ENCODE measurements at regions not wholly inside any gene's neighbourhood (a gene's known extent, or its start where the extent isn't known, plus 50 kb on each side); places are given as distances from the start of the nearest gene placed in this dataset.
"Not testable (repeated sequence)": the region's sequence is repeated elsewhere in the genome, so short reads cannot be mapped to it uniquely, and the experiment has no call there.

DNA sequence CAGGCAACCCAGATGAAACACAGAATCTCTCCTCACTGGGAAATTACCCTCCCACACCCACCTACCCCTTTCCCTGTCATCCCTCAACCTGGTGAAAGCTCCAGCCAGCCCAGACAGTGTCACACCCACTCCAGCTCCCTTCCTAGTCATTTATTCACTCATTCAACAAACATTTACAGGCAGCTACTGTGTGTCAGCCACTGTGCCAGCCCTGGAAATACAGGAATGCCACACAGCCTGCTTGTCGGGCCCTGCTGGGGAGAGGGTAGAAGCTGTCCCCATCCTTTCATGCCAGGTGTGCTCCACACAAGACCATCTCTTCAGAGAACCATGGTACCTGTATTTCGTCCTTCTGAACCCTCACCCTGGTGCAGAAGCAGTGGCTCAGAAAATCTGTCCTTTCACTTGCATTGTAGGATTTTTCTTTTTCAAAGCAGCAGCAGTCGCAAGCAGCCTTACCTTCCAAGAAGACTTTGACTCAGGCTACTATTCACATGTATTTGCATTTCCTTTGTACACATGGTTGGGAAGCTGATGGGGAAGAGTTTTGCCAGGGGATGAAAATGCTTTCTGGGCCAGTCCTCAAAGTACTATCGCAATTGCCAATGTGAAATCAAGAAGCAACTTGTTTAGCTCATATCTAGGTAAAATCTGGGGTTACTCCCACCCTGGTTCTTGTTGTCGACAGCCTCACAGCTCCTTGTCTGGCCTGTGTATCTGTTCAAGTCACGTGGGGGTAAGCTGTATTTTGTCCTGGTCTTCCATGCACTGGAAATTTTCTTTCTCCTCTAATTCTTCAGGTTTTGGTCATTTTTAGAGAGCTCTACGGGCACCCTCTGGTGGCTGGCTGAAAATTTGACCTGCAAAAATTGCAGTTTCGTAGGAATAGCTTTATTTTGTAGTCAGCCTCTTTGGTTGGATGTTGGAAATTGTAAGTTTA lies 147.4 kb upstream of the EGLN3 start:
- peak in 1 of 2 experiments; percentile 10 for DNase-seq (ENCODE audit: low read depth in 2 of 2)

- DNase-seq (ENCODE audit: low read depth in 2 of 2): no peak
Observed at GRCh38 chr14:34097644-34098043, 146.8 kb upstream of the EGLN3 start.

DNA sequence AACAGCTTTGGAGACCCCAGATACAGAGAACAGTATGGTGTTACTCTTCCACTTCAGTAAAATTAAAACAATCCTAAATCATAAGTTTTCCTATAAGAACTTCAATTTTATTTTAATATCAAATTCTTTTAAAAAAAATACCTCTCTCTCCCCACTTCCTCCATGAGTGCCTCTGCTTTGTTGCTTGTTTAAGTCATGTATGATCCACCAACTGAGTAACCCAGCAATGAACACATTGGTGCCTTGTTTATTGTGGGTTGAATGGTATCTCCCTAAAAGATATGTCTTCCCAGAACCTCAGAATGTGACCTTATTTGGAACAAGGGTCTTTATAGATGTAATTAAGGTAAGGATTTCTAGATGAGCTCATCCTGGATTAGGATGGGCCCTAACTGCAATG lies 143.5 kb upstream of the EGLN3 start:
- no peak for DNase-seq (ENCODE audit: low read depth in 2 of 2)

DNA sequence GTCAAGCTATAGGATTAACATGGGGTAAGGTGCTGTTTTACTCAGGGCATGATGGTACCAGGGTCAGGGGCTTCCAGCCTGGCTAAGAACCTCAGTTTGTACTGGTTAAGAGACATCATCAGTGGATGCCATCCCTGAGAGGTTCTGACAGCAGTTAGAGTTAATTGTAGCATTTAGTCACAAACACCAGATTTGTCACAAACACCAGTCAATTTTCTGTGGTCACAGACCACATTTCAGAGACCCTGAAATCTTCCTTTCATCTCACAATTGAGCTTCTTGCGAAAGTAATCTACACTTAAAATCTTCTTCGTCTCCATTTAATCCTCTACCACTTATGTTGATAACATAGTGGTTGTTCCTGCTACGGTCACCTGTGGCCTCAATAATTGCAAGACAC lies 143.0 kb upstream of the EGLN3 start:
- DNase-seq (ENCODE audit: low read depth in 2 of 2): no peak

- no peak for DNase-seq (ENCODE audit: low read depth in 2 of 2)
Observed at GRCh38 chr14:34090451-34090850, 139.6 kb upstream of the EGLN3 start.

- no peak for DNase-seq (ENCODE audit: low read depth in 2 of 2)
Observed at GRCh38 chr14:34088914-34089313, 138.0 kb upstream of the EGLN3 start.

DNA sequence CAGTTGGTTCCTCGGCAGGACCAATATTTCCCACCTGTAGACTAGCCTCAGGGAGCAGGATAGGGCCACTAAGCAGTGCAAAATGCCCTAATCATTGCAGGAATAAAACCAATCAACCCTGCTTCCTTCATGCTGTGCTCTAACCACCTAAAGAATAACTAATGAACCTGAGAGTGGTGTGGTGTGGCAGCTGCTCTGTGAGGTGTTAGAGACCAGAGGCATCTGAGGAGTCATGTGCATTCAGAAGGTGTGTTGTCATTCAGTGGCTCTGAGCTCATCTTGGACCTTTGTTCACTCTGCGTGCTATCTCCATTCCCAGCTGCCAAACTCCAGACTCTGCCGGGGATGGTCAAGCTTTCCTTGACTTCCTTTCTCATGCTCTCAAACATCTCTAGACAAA lies 136.7 kb upstream of the EGLN3 start:
- no peak for DNase-seq (ENCODE audit: low read depth in 2 of 2)

- no peak for DNase-seq (ENCODE audit: low read depth in 2 of 2)
Observed at GRCh38 chr14:34086223-34086757, 135.4 kb upstream of the EGLN3 start.

DNA sequence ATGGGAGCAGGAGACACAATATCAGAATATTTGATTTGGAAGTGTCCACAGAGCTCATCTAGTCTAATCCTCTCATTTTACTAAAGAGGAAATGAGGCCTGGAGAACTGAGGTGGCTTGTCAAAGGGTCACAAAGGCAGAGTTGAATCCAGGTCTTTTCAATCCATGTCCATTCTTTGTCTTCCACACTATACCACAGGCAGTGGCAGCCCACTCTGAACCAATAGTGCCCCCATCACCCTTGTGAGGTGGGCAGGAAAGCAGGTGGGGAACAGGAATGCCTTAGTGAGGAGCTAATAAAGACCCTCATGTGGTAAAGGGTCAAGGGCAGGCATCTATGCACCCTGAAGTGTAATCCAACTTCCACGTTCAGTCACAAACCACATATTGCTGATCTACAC lies 134.8 kb upstream of the EGLN3 start:
- DNase-seq (ENCODE audit: low read depth in 2 of 2): no peak

- no peak for DNase-seq (ENCODE audit: low read depth in 2 of 2)
Observed at GRCh38 chr14:34081576-34082136, 130.8 kb upstream of the EGLN3 start.

- DNase-seq (ENCODE audit: low read depth in 2 of 2): no peak
Observed at GRCh38 chr14:34081101-34081575, 130.3 kb upstream of the EGLN3 start.

- not testable (repeated sequence) for DNase-seq (ENCODE audit: low read depth in 2 of 2)
Observed at GRCh38 chr14:34079643-34080042, 128.8 kb upstream of the EGLN3 start.

DNA sequence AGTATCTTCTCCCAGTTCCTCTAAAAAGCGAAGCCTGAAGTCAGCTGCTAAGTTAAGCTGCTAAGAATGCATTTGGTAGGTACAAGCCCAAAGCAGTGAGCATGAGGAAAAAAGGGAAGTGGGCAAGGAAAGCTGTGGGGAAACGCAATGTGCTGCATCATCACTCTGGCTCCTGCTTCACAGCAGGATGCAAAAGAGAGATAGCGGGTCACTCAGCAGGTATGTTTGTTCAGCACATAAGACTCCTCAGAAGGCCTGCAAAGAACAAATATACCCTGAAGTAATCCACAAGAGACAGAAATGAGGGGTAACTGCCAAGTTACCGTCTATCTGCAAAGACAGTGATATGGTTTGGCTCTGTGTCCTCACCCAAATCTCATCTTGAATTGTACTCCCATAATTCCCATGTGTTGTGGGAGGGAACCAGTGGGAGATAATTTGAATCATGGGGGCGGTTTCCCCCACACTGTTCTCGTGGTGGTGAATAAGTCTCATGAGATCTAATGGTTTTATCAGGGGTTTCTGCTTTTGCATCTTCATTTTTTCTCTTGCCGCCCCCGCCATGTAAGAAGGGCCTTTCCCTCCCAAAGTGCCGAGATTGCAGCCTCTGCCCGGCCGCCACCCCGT lies 127.4 kb upstream of the EGLN3 start:
- DNase-seq (ENCODE audit: low read depth in 2 of 2): no peak

GRCh38 chr14:34075826-34076225 lies 125.0 kb upstream of the EGLN3 start:
- no peak for DNase-seq (ENCODE audit: low read depth in 2 of 2)

GRCh38 chr14:34075042-34075744 lies 124.3 kb upstream of the EGLN3 start:
- DNase-seq (ENCODE audit: low read depth in 2 of 2): no peak

DNA sequence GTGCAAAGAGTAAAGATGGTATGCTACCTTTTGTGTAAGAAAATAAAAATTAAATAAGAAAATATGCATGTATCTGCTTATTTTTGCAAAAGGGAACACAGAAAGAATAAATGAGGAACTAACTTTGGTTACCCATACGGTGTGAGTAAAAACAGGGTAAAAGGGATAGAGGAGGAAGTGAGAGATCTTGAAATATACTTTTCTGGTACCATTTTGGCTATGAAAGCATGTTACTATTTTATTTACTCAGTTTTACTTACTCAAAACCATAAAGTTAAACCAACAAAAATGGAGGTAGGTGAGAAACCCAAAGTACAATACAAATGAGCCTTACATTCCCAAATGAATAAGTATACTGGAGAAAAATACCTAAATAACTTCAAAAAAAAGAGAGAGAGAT lies 122.0 kb upstream of the EGLN3 start:
- no peak for DNase-seq (ENCODE audit: low read depth in 2 of 2)

DNA sequence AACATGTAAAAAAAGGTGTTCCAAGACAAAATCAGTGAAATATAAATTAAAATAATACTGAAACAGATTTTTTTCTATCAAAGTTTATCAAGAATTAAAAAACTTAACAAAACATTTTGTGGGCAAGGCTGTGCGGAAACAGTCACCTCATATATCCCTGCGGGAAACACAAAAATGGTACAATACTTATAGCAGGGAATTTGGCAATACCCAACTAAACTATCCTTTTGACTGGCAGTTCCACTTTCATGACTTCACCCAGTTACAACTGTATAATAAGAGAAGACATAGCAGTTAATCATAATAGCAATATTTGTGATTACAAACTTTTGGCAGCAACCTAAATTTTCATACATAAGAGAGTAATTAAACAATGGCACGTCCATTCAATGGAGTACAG lies 121.5 kb upstream of the EGLN3 start:
- no peak for DNase-seq (ENCODE audit: low read depth in 2 of 2)

DNA sequence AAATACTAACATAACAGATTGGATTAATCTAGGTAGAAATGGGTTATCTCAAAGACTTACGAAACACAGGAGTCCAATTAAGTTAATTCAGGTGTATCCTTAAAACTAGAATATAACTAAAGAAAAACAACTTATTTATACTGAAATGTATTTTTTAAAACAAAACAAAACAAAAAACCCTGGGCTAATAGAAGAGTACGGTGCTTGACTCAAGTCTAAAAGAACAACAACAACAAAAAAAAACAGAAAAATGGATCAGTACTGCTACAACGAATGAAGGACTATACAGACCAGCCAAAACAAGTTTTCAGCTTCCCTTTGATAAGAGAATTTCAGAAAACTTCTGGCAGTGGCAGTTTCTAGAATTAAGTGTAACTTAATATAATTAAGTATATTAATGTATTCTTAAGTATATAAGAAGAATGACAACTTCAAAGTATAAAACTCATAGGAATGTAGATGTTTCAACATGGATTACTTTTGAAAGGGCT lies 120.1 kb upstream of the EGLN3 start:
- no peak for DNase-seq (ENCODE audit: low read depth in 2 of 2)

- DNase-seq (ENCODE audit: low read depth in 2 of 2): no peak
Observed at GRCh38 chr14:34069854-34070582, 119.1 kb upstream of the EGLN3 start.

DNA sequence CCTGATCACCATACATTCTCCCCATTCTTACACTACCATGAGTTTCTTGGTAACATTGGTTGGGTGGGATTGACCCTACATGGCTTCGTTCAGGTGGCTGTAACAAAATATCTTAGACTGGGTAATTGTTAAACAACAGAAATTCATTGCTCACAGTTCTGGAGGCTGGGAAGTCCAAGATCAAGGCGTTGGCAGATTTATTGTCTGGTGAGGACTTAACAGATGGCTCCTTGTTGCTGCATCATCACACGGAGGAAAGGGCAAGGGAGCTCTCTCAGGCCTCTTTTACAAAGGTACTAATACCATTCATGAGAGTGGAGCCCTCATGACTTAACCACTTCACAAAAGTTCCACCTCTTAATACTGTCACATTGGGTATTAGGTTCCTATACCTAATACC lies 116.7 kb upstream of the EGLN3 start:
- DNase-seq (ENCODE audit: low read depth in 2 of 2): no peak
